COLO668 (cell line): ENCODE measurements at regions not wholly inside any gene's neighbourhood (a gene's known extent, or its start where the extent isn't known, plus 50 kb on each side); places are given as distances from the start of the nearest gene placed in this dataset.

Experiments
- DNase-seq: peaks from one replicate; lab custom pipeline; 2025; ENCODE audit not compliant: unreplicated experiment; lab: John Stamatoyannopoulos, UW

- DNase-seq, result no peak
Measured at GRCh38 chr11:95361180-95361579, 130.2 kb upstream of the SESN3 start.

DNA sequence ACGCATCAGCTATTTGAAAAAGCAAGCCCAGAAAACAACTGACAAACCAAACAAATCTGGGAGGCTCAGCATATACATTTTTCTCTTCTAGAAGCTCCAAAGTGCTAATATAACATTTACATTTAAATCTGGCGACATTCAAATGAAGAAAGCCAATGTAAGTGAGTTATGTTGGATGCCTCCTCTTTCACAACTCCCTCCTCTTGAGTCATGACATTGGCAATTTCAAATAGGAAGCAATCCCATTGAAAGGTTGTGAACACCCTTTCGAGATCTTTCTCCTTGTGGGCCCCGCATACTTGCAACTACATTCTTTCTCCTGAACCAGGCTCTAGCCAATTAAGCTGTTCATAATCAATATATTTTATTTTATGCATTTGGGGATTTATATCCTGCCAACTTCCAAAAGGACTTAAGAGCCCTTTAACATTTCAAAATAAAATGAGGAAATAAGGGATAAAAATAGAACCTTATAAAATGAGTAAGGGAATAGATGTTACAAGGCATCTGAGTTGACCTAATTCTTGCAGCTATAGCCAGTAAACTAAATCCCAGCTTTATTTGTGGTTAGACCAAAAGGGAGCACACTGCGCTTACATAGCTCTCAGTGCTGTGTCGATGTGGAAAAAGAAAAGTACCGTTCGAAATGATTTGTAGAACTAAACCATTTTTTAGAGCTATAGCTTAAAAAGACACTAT is 129.5 kb upstream of the SESN3 start:
- DNase-seq, result no peak

- DNase-seq, result no peak
Measured at GRCh38 chr11:95359756-95360155, 128.8 kb upstream of the SESN3 start.

DNA sequence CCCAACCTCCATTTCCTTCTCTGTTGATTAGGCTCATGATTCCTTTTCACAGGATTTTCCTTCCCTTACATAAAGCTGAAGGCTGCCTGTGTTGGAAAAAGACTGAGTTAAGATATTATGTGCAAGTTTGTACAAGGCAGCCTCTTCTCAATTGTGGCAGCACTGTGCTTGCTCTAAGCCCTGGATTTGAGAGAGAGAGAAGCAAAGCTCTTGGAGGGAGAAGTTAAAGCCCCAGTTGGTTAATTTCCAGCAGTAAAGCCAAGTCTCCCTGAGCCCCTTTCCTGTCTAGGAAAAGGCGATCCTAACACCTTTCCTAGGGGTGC is 128.3 kb upstream of the SESN3 start:
- no peak for DNase-seq

DNA sequence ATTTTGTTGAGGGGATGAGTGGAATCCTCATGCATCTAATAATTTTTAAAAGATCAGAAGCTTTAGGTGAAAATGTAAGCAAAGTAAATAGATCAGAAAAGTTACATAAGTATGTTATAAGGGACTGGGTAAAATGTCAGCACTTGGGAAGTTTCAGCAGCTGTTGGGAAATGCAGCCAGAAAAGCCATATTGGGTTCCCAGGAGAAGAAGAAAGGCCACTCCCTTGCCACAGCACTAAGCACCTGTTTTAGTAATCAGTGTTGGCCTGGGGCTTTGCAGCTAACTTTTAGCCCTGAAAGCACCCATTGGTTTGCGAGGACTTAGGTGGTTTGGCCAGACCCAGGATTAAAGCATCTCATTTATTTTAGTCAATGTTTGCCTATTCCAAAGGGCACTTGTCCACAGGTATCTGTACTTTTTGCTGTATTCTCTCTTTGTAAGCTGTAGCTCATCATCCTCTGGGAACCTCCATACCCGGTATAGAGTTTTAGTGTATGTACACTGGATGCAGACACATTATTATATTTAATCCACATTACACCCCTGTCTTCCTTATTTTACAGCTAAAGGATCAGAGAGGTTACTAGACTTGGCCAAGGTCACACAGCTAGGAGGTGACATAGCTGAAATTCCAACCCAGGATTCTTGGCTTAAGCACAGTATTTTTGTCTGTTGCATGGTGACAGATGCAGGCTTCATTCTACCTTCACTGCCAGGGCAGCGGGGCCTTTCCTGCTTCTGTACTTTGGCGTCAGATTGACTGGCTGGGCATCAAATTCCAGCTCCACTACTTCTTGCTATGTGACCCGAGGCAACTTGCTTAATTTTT is 127.7 kb upstream of the SESN3 start:
- DNase-seq, result no peak

DNA sequence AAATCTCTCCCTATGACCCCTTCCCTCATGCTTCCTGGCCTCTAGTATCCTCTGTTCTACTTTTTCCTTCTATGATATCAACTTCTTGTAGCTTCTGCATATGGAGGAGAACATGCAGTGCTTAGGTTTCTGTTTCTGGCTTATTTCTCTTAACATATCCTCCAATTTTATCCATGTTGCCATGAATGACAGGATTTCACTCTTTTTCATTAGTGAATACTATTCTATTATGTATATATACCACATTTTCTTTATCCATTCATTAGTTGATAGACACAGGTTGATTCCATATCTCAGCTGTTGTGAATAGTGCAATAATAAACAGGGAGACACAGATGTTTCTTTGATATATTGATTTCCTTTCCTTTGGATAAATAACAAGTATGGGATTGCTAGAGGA is 123.3 kb upstream of the SESN3 start:
- DNase-seq, result no peak

GRCh38 chr11:95353706-95354105 is 122.7 kb upstream of the SESN3 start:
- no peak for DNase-seq

GRCh38 chr11:95352733-95353346 is 121.8 kb upstream of the SESN3 start:
- DNase-seq, result no peak

DNA sequence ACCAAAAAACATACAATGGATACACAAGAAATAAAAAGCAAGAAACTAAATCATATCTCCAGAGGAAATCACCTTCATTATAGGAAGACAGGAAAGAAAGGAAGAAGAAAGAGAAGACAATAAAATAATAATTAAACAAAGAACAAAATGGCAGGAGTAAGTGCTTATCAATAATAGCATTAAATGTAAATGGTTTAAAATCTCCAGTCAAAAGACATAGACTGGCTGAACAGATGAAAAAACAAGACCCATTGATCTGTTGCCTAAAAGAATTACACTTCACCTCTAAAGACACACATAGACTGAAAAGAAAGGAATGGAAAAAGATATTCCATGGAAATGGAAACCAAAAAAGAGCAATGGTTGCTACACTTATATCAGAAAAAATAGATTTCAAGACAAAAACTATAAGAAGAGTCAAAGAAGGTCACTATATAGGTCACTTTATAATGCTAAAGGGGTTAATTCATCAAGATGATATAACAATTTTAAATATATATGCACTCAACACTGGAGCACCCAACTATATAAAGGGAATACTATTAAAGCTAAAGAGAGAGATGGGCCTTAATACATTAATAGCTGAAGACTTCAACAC is 118.4 kb upstream of the SESN3 start:
- DNase-seq, result no peak

- DNase-seq, result no peak
Measured at GRCh38 chr11:95346265-95346664, 115.3 kb upstream of the SESN3 start.

- DNase-seq, result no peak
Measured at GRCh38 chr11:95345651-95346050, 114.6 kb upstream of the SESN3 start.

GRCh38 chr11:95344932-95345642 is 114.1 kb upstream of the SESN3 start:
- no peak for DNase-seq

DNA sequence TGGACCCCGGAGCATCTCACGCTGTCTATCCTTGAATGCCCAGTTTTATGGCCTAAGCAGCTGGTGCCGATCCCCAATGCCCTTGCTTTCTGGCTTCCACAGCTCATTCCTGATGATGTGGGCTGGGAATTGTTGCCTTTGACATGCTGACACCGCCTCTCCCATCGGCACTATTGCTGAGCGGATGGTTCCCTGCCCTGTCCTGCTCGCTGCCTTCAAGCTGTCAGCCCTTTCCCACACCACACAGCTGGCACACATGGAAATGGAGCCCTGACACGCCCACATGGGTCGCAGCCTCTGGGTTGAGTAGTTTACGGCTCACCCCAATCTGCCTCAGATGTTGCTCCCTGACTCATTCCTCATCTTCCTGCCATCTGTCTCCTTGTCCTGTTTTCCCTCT is 110.2 kb upstream of the SESN3 start:
- DNase-seq, result no peak

DNA sequence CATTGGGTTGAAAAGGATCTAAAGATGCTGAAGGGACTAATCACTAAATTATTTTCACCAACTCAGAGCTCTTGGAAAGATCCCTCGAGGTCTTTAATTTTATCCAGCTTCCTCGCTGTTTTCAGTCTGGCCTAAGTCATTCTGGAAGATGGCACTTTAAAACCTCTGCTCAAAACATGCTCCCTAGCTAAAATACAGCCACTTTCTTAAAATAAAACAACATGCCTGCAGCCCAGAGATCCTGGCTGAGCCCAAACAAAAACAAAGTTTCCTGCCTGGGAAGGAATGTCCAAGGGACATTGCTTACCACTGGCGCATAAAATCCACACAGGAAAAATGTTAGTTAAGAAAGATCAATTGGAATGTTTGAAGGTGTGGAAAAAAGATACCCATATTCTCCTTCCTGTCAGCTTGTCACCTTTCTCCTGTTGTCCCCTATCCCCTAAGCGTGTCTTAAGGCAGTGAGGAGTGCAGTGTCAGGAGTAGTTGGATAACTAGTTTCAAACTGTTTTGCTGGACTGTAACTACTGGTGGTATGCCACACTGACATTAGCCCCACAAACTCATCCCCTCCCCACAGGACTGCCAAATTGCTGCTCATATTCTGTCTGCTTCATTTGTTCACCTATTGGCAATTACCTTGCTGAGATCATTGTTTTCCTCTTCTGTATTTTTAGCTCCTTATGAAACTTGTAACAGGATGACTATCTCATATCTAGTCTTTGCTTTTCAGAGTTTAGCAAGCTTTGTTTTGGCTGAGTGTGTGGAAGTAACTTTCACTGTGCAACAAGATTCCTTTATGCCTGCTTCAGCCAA is 108.3 kb upstream of the SESN3 start:
- DNase-seq, result no peak

DNA sequence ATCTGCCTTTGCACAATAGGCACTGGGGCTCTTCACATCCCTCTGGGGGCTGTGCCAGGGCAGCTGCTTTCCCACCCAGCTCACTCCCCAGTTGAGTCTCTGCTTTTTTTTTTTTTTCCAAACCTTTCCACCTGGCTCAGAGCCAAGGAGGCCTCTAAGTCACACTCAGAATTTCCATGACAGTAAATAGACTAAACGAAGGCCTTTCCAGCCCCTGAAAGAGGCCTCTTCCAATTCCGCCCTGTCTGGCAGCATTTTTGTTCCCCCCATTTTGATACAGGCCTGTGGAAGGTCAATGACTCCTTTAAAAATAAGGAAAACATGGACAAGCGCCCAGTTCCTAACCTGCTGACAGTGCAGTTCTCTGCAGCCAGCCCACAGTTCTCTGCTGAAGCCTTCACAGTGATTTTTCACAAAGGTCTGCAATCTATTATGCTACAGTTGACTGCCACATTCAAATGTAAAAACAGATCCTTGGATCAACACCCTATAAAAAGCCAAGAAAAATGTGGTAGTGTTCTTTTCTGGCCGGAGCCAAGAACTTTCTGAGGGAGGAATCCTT is 107.5 kb upstream of the SESN3 start:
- DNase-seq, result peak; percentile 9

DNA sequence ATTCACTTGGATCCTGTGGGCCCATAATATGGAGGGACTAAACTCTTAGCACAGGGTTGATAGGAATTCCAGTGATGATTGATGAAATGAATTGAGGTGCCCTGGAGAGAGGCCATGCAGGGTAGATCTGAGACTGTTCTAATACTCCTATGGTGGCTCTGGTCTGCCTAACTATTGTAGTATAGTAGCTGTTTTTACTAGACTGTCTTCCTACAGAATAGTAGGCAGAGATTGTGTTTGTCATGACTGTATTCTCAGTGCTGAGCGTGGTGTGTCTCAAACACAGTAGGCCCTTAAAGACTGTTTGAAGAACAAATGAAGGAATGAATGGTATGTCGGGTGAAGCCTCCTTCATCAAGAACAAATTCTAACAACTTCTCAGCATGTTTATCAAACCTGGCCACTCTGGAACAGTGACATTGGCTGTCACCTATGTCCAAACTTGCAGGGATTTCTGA is 107.0 kb upstream of the SESN3 start:
- no peak for DNase-seq

GRCh38 chr11:95337175-95337957 is 106.4 kb upstream of the SESN3 start:
- DNase-seq, result no peak

GRCh38 chr11:95335989-95336388 is 105.0 kb upstream of the SESN3 start:
- no peak for DNase-seq

GRCh38 chr11:95331161-95331560 is 100.2 kb upstream of the SESN3 start:
- no peak for DNase-seq
